BE2C (cell line): ENCODE measurements at regions not wholly inside any gene's neighbourhood (a gene's known extent, or its start where the extent isn't known, plus 50 kb on each side); places are given as distances from the start of the nearest gene placed in this dataset.

ENCODE experiments used
- DNase-seq: peaks from one replicate; pipeline ENCODE4 v3.0.0-alpha.2; 2020
- H3K27me3 ChIP-seq: fragments of 250-450 bp; sonication (Bioruptor Pico); 2 replicates; pipeline ENCODE4 v1.5.1; 2020; ENCODE audit warnings: mild to moderate bottlenecking
- H3K36me3 ChIP-seq: fragments of 250-450 bp; sonication (Bioruptor Pico); 2 replicates; pipeline ENCODE4 v1.5.1; 2020; ENCODE audit warnings: mild to moderate bottlenecking
- H3K4me1 ChIP-seq: fragments of 250-450 bp; sonication (Bioruptor Pico); 2 replicates; pipeline ENCODE4 v1.5.1; 2020
- H3K4me3 ChIP-seq: 2 replicates; pipeline ENCODE4 v1.5.1; 2011; ENCODE audit warnings: low read depth, low read length
- H3K9me3 ChIP-seq: fragments of 250-450 bp; sonication (Bioruptor Pico); 2 replicates; pipeline ENCODE4 v1.5.1; 2020
- CTCF ChIP-seq: IDR thresholded peaks from 2 replicates; pipeline ENCODE4 v1.5.1; 2012; ENCODE audit warnings: mild to moderate bottlenecking, low read depth, low read length

GRCh38 chr7:50868426-50869100 lies 85.9 kb upstream of the GRB10 start:
- Histone ChIP-seq H3K27me3 (peaks cover 3% of the 10 kb centered on the region), H3K9me3 (no peaks in the 10 kb centered on the region), H3K4me3 (no peak overlapping the region), H3K4me1 (no peaks in the 10 kb centered on the region), H3K36me3 (no peaks in the 10 kb centered on the region)
- no peak for TF ChIP-seq CTCF
- DNase-seq = no peak

- DNase-seq = no peak
- Histone ChIP-seq H3K9me3 (no peaks in the 10 kb centered on the region), H3K4me3 (no peak overlapping the region), H3K27me3 (peaks cover 3% of the 10 kb centered on the region), H3K36me3 (no peaks in the 10 kb centered on the region), H3K4me1 (no peaks in the 10 kb centered on the region)
- TF ChIP-seq CTCF = no peak
Observed at GRCh38 chr7:50867034-50867356, 84.3 kb upstream of the GRB10 start.

- Histone ChIP-seq H3K4me1 (no peaks in the 10 kb centered on the region), H3K27me3 (peaks cover 3% of the 10 kb centered on the region), H3K4me3 (no peak overlapping the region), H3K9me3 (no peaks in the 10 kb centered on the region), H3K36me3 (no peaks in the 10 kb centered on the region)
- no peak for DNase-seq
- no peak for TF ChIP-seq CTCF
Observed at GRCh38 chr7:50866343-50867033, 83.8 kb upstream of the GRB10 start.

- peaks cover 3% of the 10 kb centered on the region for H3K27me3 ChIP-seq
- H3K4me1 ChIP-seq = no peaks in the 10 kb centered on the region
- H3K9me3 ChIP-seq = no peaks in the 10 kb centered on the region
- H3K4me3 ChIP-seq = no peak overlapping the region
- no peak for DNase-seq
- H3K36me3 ChIP-seq = no peaks in the 10 kb centered on the region
- TF ChIP-seq CTCF = no peak
Observed at GRCh38 chr7:50865450-50865849, 82.8 kb upstream of the GRB10 start.

GRCh38 chr7:50864694-50865093 lies 82.0 kb upstream of the GRB10 start:
- no peaks in the 10 kb centered on the region for H3K4me1 ChIP-seq
- H3K27me3 ChIP-seq = peaks cover 3% of the 10 kb centered on the region
- no peak for DNase-seq
- TF ChIP-seq CTCF = no peak
- H3K4me3 ChIP-seq = no peak overlapping the region
- no peaks in the 10 kb centered on the region for H3K9me3 ChIP-seq
- no peaks in the 10 kb centered on the region for H3K36me3 ChIP-seq

- Histone ChIP-seq H3K4me1 (no peaks in the 10 kb centered on the region), H3K9me3 (no peaks in the 10 kb centered on the region), H3K36me3 (no peaks in the 10 kb centered on the region), H3K27me3 (peaks cover 3% of the 10 kb centered on the region), H3K4me3 (no peak overlapping the region)
- no peak for DNase-seq
- TF ChIP-seq CTCF = no peak
Observed at GRCh38 chr7:50863053-50863452, 80.4 kb upstream of the GRB10 start.
